Fibroblast of lung (primary cell): ENCODE measurements at regions not wholly inside any gene's neighbourhood (a gene's known extent, or its start where the extent isn't known, plus 50 kb on each side); places are given as distances from the start of the nearest gene placed in this dataset.

Source experiments
- DNase-seq, 2 donors: peaks; one replicate each; pipeline versions ENCODE4 v3.0.0 to v3.0.0-alpha.2; 2010; ENCODE audit warnings: low read depth in 2 of 2
- H2AFZ ChIP-seq: 2 replicates; pipeline ENCODE4 v1.5.1; 2012; ENCODE audit warnings: low read length, control low read depth, inconsistent platforms
- H3K27ac ChIP-seq: 2 replicates; pipeline ENCODE4 v1.5.1; 2011; ENCODE audit warnings: low read length, control low read depth; ENCODE audit not compliant: insufficient read depth
- H3K27me3 ChIP-seq: 2 replicates; pipeline ENCODE4 v1.5.1; 2011; ENCODE audit warnings: mild to moderate bottlenecking, low read length; ENCODE audit not compliant: control insufficient read depth, insufficient read depth
- H3K36me3 ChIP-seq: 2 replicates; pipeline ENCODE4 v1.5.1; 2011; ENCODE audit warnings: low read length; ENCODE audit not compliant: control insufficient read depth, insufficient read depth
- H3K4me1 ChIP-seq: 2 replicates; pipeline ENCODE4 v1.5.1; 2011; ENCODE audit warnings: low read length; ENCODE audit not compliant: control insufficient read depth, insufficient read depth; ENCODE audit errors: extremely low read depth
- H3K4me2 ChIP-seq: 2 replicates; pipeline ENCODE4 v1.5.1; 2011; ENCODE audit warnings: low read length, control low read depth; ENCODE audit not compliant: insufficient read depth; ENCODE audit errors: extremely low read depth
- H3K4me3 ChIP-seq, 4 experiments: fragments of 200-600 bp in 1 of 4; sonication (generic) in 1 of 4; replicated peaks in 1 of 4; 2 replicates each; pipeline ENCODE4 v1.5.1; 2011 to 2016; ENCODE audit warnings: low read length in 4 of 4, low read depth in 3 of 4, mild to moderate bottlenecking in 3 of 4, control low read depth in 2 of 4, inconsistent platforms in 1 of 4, mixed read lengths in 1 of 4; ENCODE audit not compliant: insufficient read depth in 1 of 4; ENCODE audit errors: control extremely low read depth in 1 of 4
- H3K79me2 ChIP-seq: 2 replicates; pipeline ENCODE4 v1.5.1; 2012; ENCODE audit warnings: mild to moderate bottlenecking, low read length, inconsistent platforms; ENCODE audit not compliant: control insufficient read depth, insufficient read depth
- H3K9ac ChIP-seq: 2 replicates; pipeline ENCODE4 v1.5.1; 2011; ENCODE audit warnings: mild to moderate bottlenecking, low read length, control low read depth; ENCODE audit not compliant: insufficient read depth
- H3K9me3 ChIP-seq: 2 replicates; pipeline ENCODE4 v1.5.1; 2012; ENCODE audit warnings: low read depth, low read length; ENCODE audit not compliant: control insufficient read depth, insufficient read depth
- H4K20me1 ChIP-seq: 2 replicates; pipeline ENCODE4 v1.5.1; 2011; ENCODE audit warnings: low read length; ENCODE audit not compliant: control insufficient read depth, insufficient read depth; ENCODE audit errors: extremely low read depth
- EZH2 ChIP-seq: IDR thresholded peaks from 2 replicates; pipeline ENCODE4 v1.5.1; 2012; ENCODE audit warnings: low read length, control low read depth, mild to moderate bottlenecking; ENCODE audit errors: missing control alignments
- TF ChIP-seq, protein P1 (sequence below), 2 donors: IDR thresholded peaks in 1 of 2; conservative IDR thresholded peaks in 1 of 2; 1 replicate in 1 of 2; 2 replicates in 1 of 2; pipeline ENCODE4 v1.5.1; 2011 to 2012; ENCODE audit warnings: low read length in 2 of 2, control low read depth in 1 of 2, inconsistent platforms in 1 of 2, low read depth in 1 of 2, mild to moderate bottlenecking in 1 of 2

DNA sequence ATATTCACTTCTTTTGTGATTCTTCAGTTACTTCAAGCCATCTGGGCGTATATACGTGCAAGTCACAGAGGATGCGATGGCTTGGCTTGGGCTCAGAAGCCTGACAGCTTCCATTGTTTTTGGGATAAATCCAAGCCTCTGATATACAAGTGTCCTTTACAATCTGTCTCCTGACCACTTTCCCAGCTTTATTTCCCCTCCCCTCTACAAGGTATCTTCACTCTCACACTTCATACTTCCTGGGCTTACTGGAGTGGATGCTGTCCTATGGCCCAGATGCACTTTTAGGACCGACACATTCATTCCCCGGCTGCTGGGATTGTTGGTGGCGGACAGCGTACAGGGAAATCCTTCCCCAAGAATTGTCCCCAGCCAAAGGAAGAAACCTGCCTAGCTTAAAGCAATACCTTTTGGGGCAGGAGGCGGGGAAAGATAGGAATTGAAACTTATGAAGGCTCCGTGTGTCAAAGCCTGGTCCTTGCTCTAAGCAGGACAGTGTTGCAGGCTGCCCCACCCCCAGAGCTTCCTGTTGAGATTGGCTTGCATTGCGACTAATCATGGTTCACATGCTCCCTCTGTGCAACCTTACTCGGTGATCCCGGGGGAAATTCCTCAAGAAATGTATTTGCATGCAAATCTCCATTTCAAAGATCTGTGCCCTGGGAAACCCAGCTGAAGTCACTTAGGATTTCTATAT lies 802.9 kb upstream of the ID2 start:
- Histone ChIP-seq H3K4me1 (no peaks in the 10 kb centered on the region), H3K9me3 (no peaks in the 10 kb centered on the region), H3K27ac (no peak overlapping the region), H3K4me3 (no peak overlapping the region), H3K27me3 (no peaks in the 10 kb centered on the region), H2AFZ (no peak overlapping the region), H3K36me3 (no peaks in the 10 kb centered on the region), H3K4me2 (no peak overlapping the region), H3K9ac (no peak overlapping the region), H3K79me2 (no peaks in the 10 kb centered on the region), H4K20me1 (no peaks in the 10 kb centered on the region)
- DNase-seq = no peak
- TF ChIP-seq, protein P1, sequence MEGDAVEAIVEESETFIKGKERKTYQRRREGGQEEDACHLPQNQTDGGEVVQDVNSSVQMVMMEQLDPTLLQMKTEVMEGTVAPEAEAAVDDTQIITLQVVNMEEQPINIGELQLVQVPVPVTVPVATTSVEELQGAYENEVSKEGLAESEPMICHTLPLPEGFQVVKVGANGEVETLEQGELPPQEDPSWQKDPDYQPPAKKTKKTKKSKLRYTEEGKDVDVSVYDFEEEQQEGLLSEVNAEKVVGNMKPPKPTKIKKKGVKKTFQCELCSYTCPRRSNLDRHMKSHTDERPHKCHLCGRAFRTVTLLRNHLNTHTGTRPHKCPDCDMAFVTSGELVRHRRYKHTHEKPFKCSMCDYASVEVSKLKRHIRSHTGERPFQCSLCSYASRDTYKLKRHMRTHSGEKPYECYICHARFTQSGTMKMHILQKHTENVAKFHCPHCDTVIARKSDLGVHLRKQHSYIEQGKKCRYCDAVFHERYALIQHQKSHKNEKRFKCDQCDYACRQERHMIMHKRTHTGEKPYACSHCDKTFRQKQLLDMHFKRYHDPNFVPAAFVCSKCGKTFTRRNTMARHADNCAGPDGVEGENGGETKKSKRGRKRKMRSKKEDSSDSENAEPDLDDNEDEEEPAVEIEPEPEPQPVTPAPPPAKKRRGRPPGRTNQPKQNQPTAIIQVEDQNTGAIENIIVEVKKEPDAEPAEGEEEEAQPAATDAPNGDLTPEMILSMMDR (conservative IDR thresholded peaks at IDR 0.05 in 1 of 2, IDR thresholded peaks at IDR 0.05 in 1 of 2; ENCODE audit: low read depth in 1 of 2, low read length in 2 of 2) = no peak
- TF ChIP-seq EZH2 = no peak

DNA sequence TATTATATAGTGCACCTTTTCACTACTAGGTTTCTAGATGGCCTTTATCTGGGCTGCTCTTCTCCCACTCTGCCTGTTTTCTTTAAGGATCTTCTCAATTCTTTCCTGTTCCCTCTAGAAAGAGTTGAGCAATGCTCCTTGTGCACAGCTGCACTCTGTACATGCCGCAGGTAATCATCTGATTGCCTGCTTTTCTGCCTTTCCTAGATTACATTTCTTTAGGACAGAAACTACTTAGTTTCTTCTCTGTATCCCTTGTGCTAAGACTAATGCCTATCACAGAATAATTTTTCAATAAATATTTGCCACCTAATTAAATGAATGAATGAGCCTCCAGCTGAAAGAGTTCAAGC lies 802.4 kb upstream of the ID2 start:
- H4K20me1 ChIP-seq = no peaks in the 10 kb centered on the region
- no peak overlapping the region for H3K9ac ChIP-seq
- TF ChIP-seq EZH2 = no peak
- TF ChIP-seq, protein P1 (conservative IDR thresholded peaks at IDR 0.05 in 1 of 2, IDR thresholded peaks at IDR 0.05 in 1 of 2; ENCODE audit: low read depth in 1 of 2, low read length in 2 of 2) = no peak
- no peak overlapping the region for H2AFZ ChIP-seq
- no peak overlapping the region for H3K4me3 ChIP-seq
- no peaks in the 10 kb centered on the region for H3K4me1 ChIP-seq
- no peaks in the 10 kb centered on the region for H3K27me3 ChIP-seq
- no peak overlapping the region for H3K27ac ChIP-seq
- no peaks in the 10 kb centered on the region for H3K9me3 ChIP-seq
- H3K4me2 ChIP-seq = no peak overlapping the region
- no peaks in the 10 kb centered on the region for H3K79me2 ChIP-seq
- no peaks in the 10 kb centered on the region for H3K36me3 ChIP-seq
- no peak for DNase-seq

DNA sequence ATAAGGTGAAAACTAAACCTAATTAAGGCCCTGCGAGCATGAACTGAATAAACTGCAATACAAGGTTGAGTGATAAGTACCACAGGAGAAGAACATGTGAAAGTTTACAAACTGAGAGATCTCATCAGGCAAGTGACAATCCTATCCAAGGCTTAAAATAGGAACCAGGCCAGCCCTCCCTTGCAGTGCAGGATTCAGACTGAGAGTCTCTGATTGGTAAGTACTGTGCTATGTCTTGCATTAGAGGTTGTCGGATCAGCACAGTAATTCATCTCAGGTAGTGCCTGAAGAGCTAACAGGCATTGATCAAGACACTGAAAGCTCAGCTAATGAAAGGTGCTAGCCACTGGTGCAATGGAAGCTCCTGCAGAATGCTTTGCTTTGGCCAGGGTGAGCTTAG lies 801.7 kb upstream of the ID2 start:
- TF ChIP-seq, protein P1 (conservative IDR thresholded peaks at IDR 0.05 in 1 of 2, IDR thresholded peaks at IDR 0.05 in 1 of 2; ENCODE audit: low read depth in 1 of 2, low read length in 2 of 2) = no peak
- no peak for TF ChIP-seq EZH2
- Histone ChIP-seq H3K27me3 (no peaks in the 10 kb centered on the region), H3K27ac (no peak overlapping the region), H3K36me3 (no peaks in the 10 kb centered on the region), H3K4me3 (no peak overlapping the region), H4K20me1 (no peaks in the 10 kb centered on the region), H2AFZ (no peak overlapping the region), H3K4me2 (no peak overlapping the region), H3K9ac (no peak overlapping the region), H3K4me1 (no peaks in the 10 kb centered on the region), H3K9me3 (no peaks in the 10 kb centered on the region), H3K79me2 (no peaks in the 10 kb centered on the region)
- DNase-seq = no peak
